ENCODE measurements at regions not wholly inside any gene's neighbourhood (a gene's known extent, or its start where the extent isn't known, plus 50 kb on each side); places are given as distances from the start of the nearest gene placed in this dataset.

GRCh38 chr10:4099202-4099601, 314.2 kb upstream of the KLF6 start:
- TF ChIP-seq CTCF (IDR thresholded peaks at IDR 0.05; ENCODE audit: low read depth, low read length), result no peak
- no peak for TF ChIP-seq POLR2A (IDR thresholded peaks at IDR 0.05; ENCODE audit: extremely low read depth, insufficient read length)

Data from NB4 (cell line).